ENCODE measurements at regions not wholly inside any gene's neighbourhood (a gene's known extent, or its start where the extent isn't known, plus 50 kb on each side); places are given as distances from the start of the nearest gene placed in this dataset.

GRCh38 chr2:118709786-118710185 lies 137.7 kb downstream of the EN1 start:
- no peak for TF ChIP-seq CTCF (IDR thresholded peaks at IDR 0.05; ENCODE audit: low read depth, low read length, missing control alignments)
- DNase-seq (ENCODE audit: extremely low read depth, low read depth): no peak
- H3K4me3 ChIP-seq (replicated peaks; ENCODE audit: low read depth, low read length): no peak overlapping the region

- no peak overlapping the region for H3K4me3 ChIP-seq (replicated peaks; ENCODE audit: low read depth, low read length)
- no peak for DNase-seq (ENCODE audit: extremely low read depth, low read depth)
- no peak for TF ChIP-seq CTCF (IDR thresholded peaks at IDR 0.05; ENCODE audit: low read depth, low read length, missing control alignments)
Measured at GRCh38 chr2:118706844-118707243, 140.6 kb downstream of the EN1 start.

GRCh38 chr2:118706371-118706770 lies 141.1 kb downstream of the EN1 start:
- no peak overlapping the region for H3K4me3 ChIP-seq (replicated peaks; ENCODE audit: low read depth, low read length)
- DNase-seq (ENCODE audit: extremely low read depth, low read depth): no peak
- no peak for TF ChIP-seq CTCF (IDR thresholded peaks at IDR 0.05; ENCODE audit: low read depth, low read length, missing control alignments)

- no peak for TF ChIP-seq CTCF (IDR thresholded peaks at IDR 0.05; ENCODE audit: low read depth, low read length, missing control alignments)
- H3K4me3 ChIP-seq (replicated peaks; ENCODE audit: low read depth, low read length): no peak overlapping the region
- no peak for DNase-seq (ENCODE audit: extremely low read depth, low read depth)
Measured at GRCh38 chr2:118705032-118705431, 142.4 kb downstream of the EN1 start.

GRCh38 chr2:118699447-118700175 lies 147.8 kb downstream of the EN1 start:
- TF ChIP-seq CTCF (IDR thresholded peaks at IDR 0.05; ENCODE audit: low read depth, low read length, missing control alignments): no peak
- DNase-seq (ENCODE audit: extremely low read depth, low read depth): no peak
- no peak overlapping the region for H3K4me3 ChIP-seq (replicated peaks; ENCODE audit: low read depth, low read length)

GRCh38 chr2:118698564-118698963 lies 148.9 kb downstream of the EN1 start:
- no peak for DNase-seq (ENCODE audit: extremely low read depth, low read depth)
- TF ChIP-seq CTCF (IDR thresholded peaks at IDR 0.05; ENCODE audit: low read depth, low read length, missing control alignments): no peak
- H3K4me3 ChIP-seq (replicated peaks; ENCODE audit: low read depth, low read length): no peak overlapping the region

- TF ChIP-seq CTCF (IDR thresholded peaks at IDR 0.05; ENCODE audit: low read depth, low read length, missing control alignments): no peak
- no peak for DNase-seq (ENCODE audit: extremely low read depth, low read depth)
- no peak overlapping the region for H3K4me3 ChIP-seq (replicated peaks; ENCODE audit: low read depth, low read length)
Measured at GRCh38 chr2:118697781-118698180, 149.7 kb downstream of the EN1 start.
